ENCODE measurements at regions not wholly inside any gene's neighbourhood (a gene's known extent, or its start where the extent isn't known, plus 50 kb on each side); places are given as distances from the start of the nearest gene placed in this dataset.
"Not testable (repeated sequence)": the region's sequence is repeated elsewhere in the genome, so short reads cannot be mapped to it uniquely, and the experiment has no call there.

DNA sequence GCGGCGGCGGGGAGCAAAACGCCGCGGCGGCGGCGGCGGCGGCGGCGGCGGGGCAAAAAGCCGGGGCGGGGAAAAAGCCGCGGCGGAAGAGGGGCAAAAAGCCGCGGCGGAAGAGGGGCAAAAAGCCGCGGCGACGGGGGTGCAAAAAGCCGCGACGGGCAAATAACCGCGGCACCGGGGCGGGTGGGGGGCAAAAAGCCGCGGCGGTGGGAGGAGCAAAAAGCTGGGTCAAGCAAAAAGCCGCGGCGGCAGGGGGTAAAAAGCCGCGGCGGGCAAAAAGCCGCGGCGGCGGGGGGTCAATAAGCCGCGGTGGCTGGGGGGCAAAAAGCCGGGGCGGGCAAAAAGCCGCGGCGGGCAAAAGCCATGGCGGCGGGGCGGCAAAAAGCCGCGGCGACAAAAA, 1633.2 kb downstream of the RPIA start:
- not testable (repeated sequence) for H3K4me3 Mint-ChIP-seq; H3K36me3 Mint-ChIP-seq (ENCODE audit: insufficient read depth); H3K9me3 Mint-ChIP-seq; DNase-seq; ATAC-seq; H3K4me1 Mint-ChIP-seq (ENCODE audit: low read depth)
- H3K27me3 Mint-ChIP-seq (ENCODE audit: low read depth): peaks cover 11% of the 10 kb centered on the region

DNA sequence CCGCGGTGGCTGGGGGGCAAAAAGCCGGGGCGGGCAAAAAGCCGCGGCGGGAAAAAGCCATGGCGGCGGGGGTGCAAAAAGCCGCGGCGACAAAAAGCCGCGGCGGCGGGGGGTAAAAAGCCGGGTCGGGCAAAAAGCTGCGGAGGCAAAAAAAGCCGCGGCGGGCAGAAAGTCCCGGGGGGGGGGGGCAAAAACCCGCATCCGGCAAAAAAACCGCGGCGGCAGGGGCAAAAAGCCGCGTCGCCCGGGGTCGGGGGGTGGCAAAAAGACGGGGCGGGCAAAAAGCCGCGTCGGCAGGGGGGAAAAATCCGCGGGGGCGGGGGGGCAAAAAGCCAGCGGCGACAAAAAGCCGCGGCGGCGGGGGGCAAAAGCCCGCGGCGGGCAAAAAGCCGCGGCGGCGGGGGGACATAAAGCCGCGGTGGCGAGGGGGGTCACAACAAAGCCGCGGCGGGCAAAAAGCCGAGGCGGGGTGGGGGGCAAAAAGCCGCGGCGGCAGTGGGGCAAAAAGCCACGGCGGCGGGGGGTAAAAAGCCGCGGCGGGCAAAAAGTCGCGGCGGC, 1634.4 kb downstream of the RPIA start:
- not testable (repeated sequence) for H3K36me3 Mint-ChIP-seq (ENCODE audit: insufficient read depth); DNase-seq

DNA sequence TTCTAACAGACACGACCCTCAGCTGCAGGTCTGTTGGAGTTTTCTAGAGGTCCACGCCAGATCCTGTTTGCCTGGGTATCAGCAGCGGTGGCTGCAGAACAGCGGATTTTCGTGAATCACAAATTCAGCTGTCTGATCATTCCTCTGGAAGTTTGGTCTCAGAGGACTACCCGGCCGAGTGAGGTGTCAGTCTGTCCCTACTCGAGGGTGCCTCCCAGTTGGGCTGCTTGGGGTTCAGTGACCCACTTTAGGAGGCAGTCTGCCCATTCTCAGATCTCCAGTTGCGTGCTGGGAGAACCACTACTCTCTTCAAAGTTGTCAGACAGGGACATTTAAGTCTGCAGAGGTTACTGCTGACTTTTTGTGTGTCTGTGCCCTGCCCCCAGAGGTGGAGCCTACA, 1664.1 kb downstream of the RPIA start:
- not testable (repeated sequence) for H3K4me1 Mint-ChIP-seq (ENCODE audit: low read depth); H3K9me3 Mint-ChIP-seq; ATAC-seq; DNase-seq; H3K4me3 Mint-ChIP-seq; H3K36me3 Mint-ChIP-seq (ENCODE audit: insufficient read depth)
- peaks cover 11% of the 10 kb centered on the region for H3K27me3 Mint-ChIP-seq (ENCODE audit: low read depth)

More for the DNA sequence above, 1634.4 kb downstream of the RPIA start:
- not testable (repeated sequence) for H3K4me3 Mint-ChIP-seq; H3K4me1 Mint-ChIP-seq (ENCODE audit: low read depth); H3K9me3 Mint-ChIP-seq; ATAC-seq; H3K27me3 Mint-ChIP-seq (ENCODE audit: low read depth)

DNA sequence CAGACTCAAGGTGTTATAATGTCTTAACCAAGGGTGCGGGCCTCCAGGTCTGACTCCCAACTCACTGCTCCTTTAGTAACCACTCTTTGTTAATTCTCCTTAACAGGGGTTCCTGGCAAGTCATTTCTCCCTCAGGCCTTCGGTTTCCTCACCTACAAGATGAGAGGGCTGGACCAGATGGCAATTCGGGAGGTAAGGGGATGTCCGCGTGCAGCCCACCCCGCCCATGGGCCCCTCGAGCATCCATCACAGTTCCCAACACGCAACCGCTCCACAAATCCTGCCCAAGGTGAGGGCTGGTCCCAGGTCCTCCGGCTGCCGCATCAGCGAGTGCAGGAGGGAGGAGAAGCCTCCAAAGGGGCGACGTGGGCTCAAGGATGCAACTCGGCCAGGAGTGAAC, 1667.9 kb downstream of the RPIA start:
- ATAC-seq; H3K9me3 Mint-ChIP-seq; H3K36me3 Mint-ChIP-seq (ENCODE audit: insufficient read depth); H3K4me1 Mint-ChIP-seq (ENCODE audit: low read depth); DNase-seq; H3K4me3 Mint-ChIP-seq; H3K27me3 Mint-ChIP-seq (ENCODE audit: low read depth): not testable (repeated sequence)

DNA sequence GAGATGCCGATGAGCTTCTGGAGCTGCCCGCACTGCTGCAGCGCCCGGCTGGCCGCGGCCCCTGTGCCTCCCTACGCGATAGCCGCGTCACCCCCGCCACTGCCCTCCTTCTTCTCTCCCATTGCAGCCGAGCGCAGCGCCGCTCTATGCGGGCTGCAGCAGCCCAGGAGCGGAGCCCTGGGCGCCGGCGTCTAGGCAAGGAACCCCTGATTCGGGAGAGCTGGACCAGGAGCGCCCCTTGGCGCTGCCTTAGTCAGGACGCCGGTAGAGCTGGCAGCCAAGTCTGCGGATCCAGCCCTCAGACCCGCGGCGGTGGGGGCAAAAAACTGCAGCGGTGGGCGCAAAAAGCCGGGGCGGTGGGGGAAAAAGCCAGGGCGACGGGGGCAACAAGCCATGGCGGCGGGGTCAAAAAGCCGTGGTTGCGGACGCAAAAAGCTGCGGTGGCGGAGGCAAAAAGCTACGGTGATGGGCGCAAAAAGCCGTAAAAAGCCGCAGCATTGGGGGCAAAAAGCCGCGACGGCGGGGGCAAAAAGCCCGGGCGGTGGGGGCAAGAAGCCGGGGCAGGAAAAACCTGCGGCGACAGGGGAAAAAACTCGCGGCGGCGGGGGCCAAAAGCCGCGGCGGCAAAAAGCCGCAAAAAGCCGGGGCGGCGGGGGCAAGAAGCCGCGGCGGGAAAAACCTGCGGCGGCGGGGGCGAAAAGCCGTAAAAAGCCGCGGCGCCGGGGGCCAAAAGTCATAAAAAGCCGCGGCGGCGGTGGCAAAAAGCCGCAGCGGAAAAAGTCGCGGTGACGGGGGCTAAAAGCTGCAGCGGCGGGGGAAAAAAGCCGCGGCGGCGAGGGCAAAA, 1668.6 kb downstream of the RPIA start:
- DNase-seq; H3K9me3 Mint-ChIP-seq; H3K36me3 Mint-ChIP-seq (ENCODE audit: insufficient read depth); H3K27me3 Mint-ChIP-seq (ENCODE audit: low read depth); ATAC-seq; H3K4me1 Mint-ChIP-seq (ENCODE audit: low read depth); H3K4me3 Mint-ChIP-seq: not testable (repeated sequence)

DNA sequence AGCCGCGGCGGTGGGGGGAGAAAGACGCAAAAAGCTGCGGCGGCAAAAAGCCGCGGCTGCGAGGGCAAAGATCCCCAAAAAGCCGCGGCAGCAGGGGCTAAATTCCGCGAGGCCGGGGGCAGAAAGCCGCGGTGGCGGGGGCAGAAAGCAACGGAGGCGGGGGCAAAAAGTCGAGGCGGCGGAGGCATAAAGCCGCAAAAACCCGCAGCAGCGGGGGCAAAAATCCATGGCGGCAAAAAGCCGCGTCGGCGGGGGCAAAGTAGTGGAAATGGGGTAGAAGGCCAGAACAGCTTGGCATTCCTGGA, 1669.2 kb downstream of the RPIA start:
- not testable (repeated sequence) for H3K9me3 Mint-ChIP-seq; DNase-seq; H3K4me1 Mint-ChIP-seq (ENCODE audit: low read depth); H3K36me3 Mint-ChIP-seq (ENCODE audit: insufficient read depth); H3K4me3 Mint-ChIP-seq; ATAC-seq; H3K27me3 Mint-ChIP-seq (ENCODE audit: low read depth)
